Mesenchymal stem cell (in vitro differentiated cells and primary cell): ENCODE measurements at regions not wholly inside any gene's neighbourhood (a gene's known extent, or its start where the extent isn't known, plus 50 kb on each side); places are given as distances from the start of the nearest gene placed in this dataset.

Experiments
- DNase-seq: peaks from one replicate; pipeline ENCODE4 v3.0.0-alpha.2; 2013
- H2AFZ ChIP-seq: one replicate; pipeline ENCODE4 v1.6.1; 2013; ENCODE audit warnings: low read depth, mild to moderate bottlenecking, control low read depth, inconsistent platforms, low read length, moderate library complexity
- H2AK5ac ChIP-seq: 2 replicates; pipeline ENCODE4 v1.6.1; 2013; ENCODE audit warnings: low read length, moderate library complexity, mild to moderate bottlenecking, inconsistent platforms; ENCODE audit not compliant: severe bottlenecking
- H2BK120ac ChIP-seq: one replicate; pipeline ENCODE4 v1.6.1; 2013; ENCODE audit warnings: low read depth, mild to moderate bottlenecking, inconsistent platforms, low read length, moderate library complexity
- H2BK12ac ChIP-seq, 2 experiments: one replicate each; pipeline ENCODE4 v1.6.1; 2013; ENCODE audit warnings: inconsistent platforms in 2 of 2, low read length in 2 of 2, mild to moderate bottlenecking in 2 of 2, moderate library complexity in 2 of 2, control low read depth in 1 of 2
- H2BK15ac ChIP-seq: one replicate; pipeline ENCODE4 v1.6.1; 2013; ENCODE audit warnings: mild to moderate bottlenecking, low read depth, inconsistent platforms; ENCODE audit not compliant: poor library complexity, severe bottlenecking
- H2BK5ac ChIP-seq: 2 replicates; pipeline ENCODE4 v1.6.1; 2013; ENCODE audit warnings: low read depth, mild to moderate bottlenecking, low read length, control low read depth, inconsistent platforms; ENCODE audit not compliant: poor library complexity, severe bottlenecking
- H3K14ac ChIP-seq, 2 experiments: one replicate each; pipeline ENCODE4 v1.6.1; 2013; ENCODE audit warnings: inconsistent platforms in 2 of 2, low read length in 2 of 2, control low read depth in 1 of 2, mild to moderate bottlenecking in 1 of 2, moderate library complexity in 1 of 2
- H3K18ac ChIP-seq, 2 experiments: one replicate each; pipeline ENCODE4 v1.6.1; 2013; ENCODE audit warnings: inconsistent platforms in 2 of 2, low read length in 2 of 2, control low read depth in 1 of 2, low read depth in 1 of 2, mild to moderate bottlenecking in 1 of 2
- H3K23ac ChIP-seq, 2 experiments: one replicate each; pipeline ENCODE4 v1.6.1; 2013; ENCODE audit warnings: inconsistent platforms in 2 of 2, low read length in 2 of 2, mild to moderate bottlenecking in 2 of 2, moderate library complexity in 2 of 2, control low read depth in 1 of 2
- H3K27ac ChIP-seq: 2 replicates; pipeline ENCODE4 v1.5.1; 2013; ENCODE audit warnings: mild to moderate bottlenecking, moderate library complexity, low read length, control low read depth, inconsistent platforms; ENCODE audit not compliant: poor library complexity, severe bottlenecking
- H3K27me3 ChIP-seq, 2 experiments: 2 replicates each; pipeline versions ENCODE4 v1.6.1 to v1.7.0; 2013; ENCODE audit warnings: low read length in 2 of 2, mild to moderate bottlenecking in 2 of 2, moderate library complexity in 2 of 2, control low read depth in 1 of 2, inconsistent platforms in 1 of 2; ENCODE audit not compliant: control insufficient read depth in 1 of 2, insufficient read depth in 1 of 2
- H3K36me3 ChIP-seq, 2 experiments: 2 replicates each; pipeline versions ENCODE4 v1.6.1 to v1.7.0; 2013; ENCODE audit warnings: low read length in 2 of 2, control low read depth in 1 of 2, inconsistent platforms in 1 of 2, low read depth in 1 of 2, mild to moderate bottlenecking in 1 of 2; ENCODE audit not compliant: insufficient read depth in 2 of 2, control insufficient read depth in 1 of 2
- H3K4ac ChIP-seq, 2 experiments: one replicate each; pipeline ENCODE4 v1.6.1; 2013; ENCODE audit warnings: inconsistent platforms in 2 of 2, low read length in 2 of 2, mild to moderate bottlenecking in 2 of 2, moderate library complexity in 2 of 2, control low read depth in 1 of 2, low read depth in 1 of 2
- H3K4me1 ChIP-seq: 2 replicates; pipeline ENCODE4 v1.6.1; 2013; ENCODE audit warnings: low read depth, low read length, control low read depth; ENCODE audit not compliant: control insufficient read depth, insufficient read depth
- H3K4me2 ChIP-seq: 2 replicates; pipeline ENCODE4 v1.6.1; 2013; ENCODE audit warnings: low read length, mild to moderate bottlenecking, inconsistent platforms; ENCODE audit not compliant: poor library complexity, severe bottlenecking
- H3K4me3 ChIP-seq, 2 experiments: 2 replicates each; pipeline versions ENCODE4 v1.5.1 to v1.7.0; 2013; ENCODE audit warnings: low read length in 2 of 2, mild to moderate bottlenecking in 2 of 2, control low read depth in 1 of 2, low read depth in 1 of 2; ENCODE audit not compliant: insufficient read depth in 1 of 2
- H3K79me1 ChIP-seq: replicated peaks from 2 replicates; pipeline ENCODE4 v1.6.1; 2013; ENCODE audit warnings: mild to moderate bottlenecking, control low read depth, low read length, inconsistent platforms; ENCODE audit not compliant: poor library complexity, severe bottlenecking
- H3K9ac ChIP-seq: 2 replicates; pipeline ENCODE4 v1.7.0; 2013; ENCODE audit warnings: mild to moderate bottlenecking, low read length, moderate library complexity
- H3K9me3 ChIP-seq: 2 replicates; pipeline ENCODE4 v1.7.0; 2013; ENCODE audit warnings: mild to moderate bottlenecking, low read length; ENCODE audit not compliant: control insufficient read depth
- H4K8ac ChIP-seq: one replicate; pipeline ENCODE4 v1.6.1; 2013; ENCODE audit warnings: inconsistent platforms, mild to moderate bottlenecking, low read length, moderate library complexity
- H4K91ac ChIP-seq: one replicate; pipeline ENCODE4 v1.6.1; 2013; ENCODE audit warnings: mild to moderate bottlenecking, low read length, inconsistent platforms
- WGBS: methylation state at CpG from one replicate; pipeline ENCODE4 v1.1.7; 2013; ENCODE audit warnings: mixed read lengths; 5-methylcytosine and 5-hydroxymethylcytosine counted together

DNA sequence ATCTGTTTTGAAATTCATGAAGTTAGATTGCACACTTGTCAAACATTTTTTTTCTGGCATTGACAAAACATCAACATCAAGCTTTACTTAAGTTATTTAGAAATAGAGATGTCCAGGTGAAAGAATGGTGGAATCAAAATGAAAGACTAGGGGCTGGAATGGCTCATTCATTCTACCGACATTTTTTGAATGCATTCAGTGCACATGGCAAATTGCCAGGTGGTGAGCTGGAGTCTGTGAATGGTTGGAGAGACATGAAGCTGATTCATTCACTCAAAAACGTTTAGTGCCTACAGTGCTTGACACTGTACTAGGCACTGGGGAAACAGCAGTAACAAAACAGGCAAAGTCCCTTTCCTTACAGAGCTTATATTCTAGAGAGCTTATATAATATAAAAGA is 292.4 kb downstream of the PPP1R2C start:
- no peak overlapping the region for H3K23ac ChIP-seq
- no peak overlapping the region for H3K14ac ChIP-seq
- WGBS: 83% methylated on average over 1 of the region's 2 CpGs
- H2BK15ac ChIP-seq: no peak overlapping the region
- no peak overlapping the region for H3K18ac ChIP-seq
- H3K9ac ChIP-seq: no peak overlapping the region
- no peak overlapping the region for H3K4me2 ChIP-seq
- no peak overlapping the region for H2AK5ac ChIP-seq
- H3K36me3 ChIP-seq: no peaks in the 10 kb centered on the region
- no peak overlapping the region for H3K4ac ChIP-seq
- no peaks in the 10 kb centered on the region for H3K79me1 ChIP-seq
- H3K4me3 ChIP-seq: no peak overlapping the region
- DNase-seq: no peak
- H3K27ac ChIP-seq: no peak overlapping the region
- H2AFZ ChIP-seq: no peak overlapping the region
- H2BK120ac ChIP-seq: no peak overlapping the region
- no peak overlapping the region for H4K91ac ChIP-seq
- no peaks in the 10 kb centered on the region for H3K27me3 ChIP-seq
- H3K9me3 ChIP-seq: no peaks in the 10 kb centered on the region
- H2BK5ac ChIP-seq: no peak overlapping the region
- no peak overlapping the region for H2BK12ac ChIP-seq
- no peaks in the 10 kb centered on the region for H3K4me1 ChIP-seq
- no peak overlapping the region for H4K8ac ChIP-seq

DNA sequence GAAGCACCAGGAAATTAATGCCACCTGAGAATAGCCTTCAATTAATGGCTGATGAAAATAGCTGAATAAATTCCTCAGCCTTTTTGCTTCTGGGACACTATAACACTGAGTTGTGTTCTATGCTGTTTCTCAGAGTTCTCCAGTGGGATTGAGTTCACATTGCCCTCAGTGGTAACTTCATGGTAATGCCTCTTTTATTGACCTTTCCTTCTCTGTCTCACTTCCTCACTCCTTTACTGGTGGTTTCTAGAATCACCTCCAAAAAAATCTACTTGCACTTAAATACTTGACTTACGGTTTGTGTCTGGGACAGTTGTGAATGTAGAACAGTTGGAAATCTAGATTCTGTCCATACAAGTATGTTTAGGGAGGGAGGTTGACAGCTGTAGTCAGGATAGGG is 293.7 kb downstream of the PPP1R2C start:
- H2AFZ ChIP-seq: no peak overlapping the region
- H3K36me3 ChIP-seq: no peaks in the 10 kb centered on the region
- no peak overlapping the region for H2BK5ac ChIP-seq
- H2BK12ac ChIP-seq: no peak overlapping the region
- no peaks in the 10 kb centered on the region for H3K4me1 ChIP-seq
- H3K23ac ChIP-seq: no peak overlapping the region
- no peak overlapping the region for H2AK5ac ChIP-seq
- H3K4me2 ChIP-seq: no peak overlapping the region
- no peaks in the 10 kb centered on the region for H3K79me1 ChIP-seq
- no peak overlapping the region for H3K9ac ChIP-seq
- H3K4me3 ChIP-seq: no peak overlapping the region
- no peak overlapping the region for H3K14ac ChIP-seq
- H3K27me3 ChIP-seq: no peaks in the 10 kb centered on the region
- DNase-seq: no peak
- 93% methylated on average over 1 of the region's 1 CpG for WGBS
- H3K4ac ChIP-seq: no peak overlapping the region
- no peak overlapping the region for H4K91ac ChIP-seq
- H4K8ac ChIP-seq: no peak overlapping the region
- no peak overlapping the region for H2BK15ac ChIP-seq
- H2BK120ac ChIP-seq: no peak overlapping the region
- H3K27ac ChIP-seq: no peak overlapping the region
- no peak overlapping the region for H3K18ac ChIP-seq
- no peaks in the 10 kb centered on the region for H3K9me3 ChIP-seq

DNA sequence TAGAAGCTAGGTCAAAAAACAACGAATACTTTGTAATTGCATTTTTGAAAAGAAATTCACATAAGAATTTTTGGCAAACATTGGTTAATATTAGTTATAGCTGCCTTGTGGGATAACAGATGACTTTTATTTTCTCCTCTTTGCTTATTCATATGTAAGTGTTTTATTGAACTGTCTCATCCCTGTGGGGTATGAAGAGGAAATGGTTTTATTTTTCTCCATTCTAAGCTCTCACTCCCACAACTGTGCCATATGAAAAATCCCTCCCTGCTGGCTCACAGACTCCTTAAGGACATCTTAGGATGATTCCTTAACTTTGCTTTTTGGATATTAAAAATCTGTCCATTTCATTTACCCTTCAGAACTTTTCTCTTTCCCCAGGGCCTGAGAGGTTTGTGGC is 300.6 kb downstream of the PPP1R2C start:
- H2BK120ac ChIP-seq: no peak overlapping the region
- no peaks in the 10 kb centered on the region for H3K36me3 ChIP-seq
- no peak overlapping the region for H3K4ac ChIP-seq
- no CpG with 5 or more reads among the region's 1 CpG for WGBS
- no peak overlapping the region for H3K27ac ChIP-seq
- no peaks in the 10 kb centered on the region for H3K9me3 ChIP-seq
- no peaks in the 10 kb centered on the region for H3K4me1 ChIP-seq
- H3K9ac ChIP-seq: no peak overlapping the region
- no peak overlapping the region for H4K91ac ChIP-seq
- no peak overlapping the region for H2BK5ac ChIP-seq
- no peak for DNase-seq
- peaks cover 0 to 6% of the 10 kb centered on the region in 2 experiments for H3K27me3 ChIP-seq
- H3K4me3 ChIP-seq: no peak overlapping the region
- no peaks in the 10 kb centered on the region for H3K79me1 ChIP-seq
- H3K14ac ChIP-seq: no peak overlapping the region
- H2BK15ac ChIP-seq: no peak overlapping the region
- H3K23ac ChIP-seq: no peak overlapping the region
- H2BK12ac ChIP-seq: no peak overlapping the region
- H2AK5ac ChIP-seq: no peak overlapping the region
- H4K8ac ChIP-seq: no peak overlapping the region
- no peak overlapping the region for H2AFZ ChIP-seq
- H3K4me2 ChIP-seq: no peak overlapping the region
- H3K18ac ChIP-seq: no peak overlapping the region

DNA sequence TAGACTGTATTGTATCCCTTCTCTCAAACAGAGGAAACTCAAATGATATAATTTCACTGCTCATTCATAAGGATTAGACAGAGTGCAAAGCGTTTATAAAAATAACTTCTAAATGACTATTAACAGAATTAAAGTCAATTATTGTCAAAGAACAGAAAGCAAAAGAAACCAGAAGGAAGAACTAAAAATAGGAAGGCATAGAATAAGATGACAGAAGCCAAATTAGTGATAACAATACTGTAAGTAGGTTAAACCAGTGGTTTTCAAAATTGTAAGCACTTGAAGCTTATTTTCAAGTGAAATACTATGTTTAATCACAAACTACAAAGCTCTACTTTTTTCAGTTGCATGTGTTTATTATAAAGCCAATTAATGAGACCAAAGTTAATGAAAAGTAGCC is 305.2 kb downstream of the PPP1R2C start:
- Histone ChIP-seq H2BK12ac (no peak overlapping the region), H2AK5ac (no peak overlapping the region), H3K9ac (no peak overlapping the region), H2AFZ (no peak overlapping the region), H3K36me3 (no peaks in the 10 kb centered on the region), H3K4me2 (no peak overlapping the region), H3K14ac (no peak overlapping the region), H3K4ac (no peak overlapping the region), H2BK5ac (no peak overlapping the region), H4K8ac (no peak overlapping the region), H2BK15ac (no peak overlapping the region), H3K4me3 (no peak overlapping the region), H3K23ac (no peak overlapping the region), H3K4me1 (no peaks in the 10 kb centered on the region), H3K27me3 (peaks cover 0 to 2% of the 10 kb centered on the region in 2 experiments), H4K91ac (no peak overlapping the region), H3K79me1 (no peaks in the 10 kb centered on the region), H3K18ac (no peak overlapping the region), H3K9me3 (no peaks in the 10 kb centered on the region), H3K27ac (no peak overlapping the region), H2BK120ac (no peak overlapping the region)
- WGBS: no CpG with 5 or more reads among the region's 1 CpG
- DNase-seq: no peak
